ENCODE measurements at regions not wholly inside any gene's neighbourhood (a gene's known extent, or its start where the extent isn't known, plus 50 kb on each side); places are given as distances from the start of the nearest gene placed in this dataset.

DNA sequence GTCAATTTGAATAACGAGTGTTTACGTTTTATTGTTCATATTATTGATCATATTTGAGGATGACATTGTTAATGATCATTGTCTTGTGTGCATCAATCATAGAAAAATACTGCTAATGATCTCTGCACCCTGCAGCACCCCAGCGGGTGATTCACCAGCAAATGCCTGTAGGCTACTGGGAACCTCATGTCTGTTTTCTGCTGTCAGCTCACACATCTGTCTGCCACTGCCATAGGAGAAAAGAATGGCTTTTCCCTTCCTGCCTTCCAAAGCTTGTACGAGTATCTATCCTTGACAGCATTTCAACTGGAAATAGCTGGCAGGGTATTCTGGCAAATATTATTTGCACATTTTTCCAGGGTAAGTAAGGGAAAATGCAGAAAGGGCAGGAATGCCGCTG is 272.1 kb upstream of the TRAM1L1 start:
- no peak for DNase-seq (ENCODE audit: low read depth)
- TF ChIP-seq, protein P1, sequence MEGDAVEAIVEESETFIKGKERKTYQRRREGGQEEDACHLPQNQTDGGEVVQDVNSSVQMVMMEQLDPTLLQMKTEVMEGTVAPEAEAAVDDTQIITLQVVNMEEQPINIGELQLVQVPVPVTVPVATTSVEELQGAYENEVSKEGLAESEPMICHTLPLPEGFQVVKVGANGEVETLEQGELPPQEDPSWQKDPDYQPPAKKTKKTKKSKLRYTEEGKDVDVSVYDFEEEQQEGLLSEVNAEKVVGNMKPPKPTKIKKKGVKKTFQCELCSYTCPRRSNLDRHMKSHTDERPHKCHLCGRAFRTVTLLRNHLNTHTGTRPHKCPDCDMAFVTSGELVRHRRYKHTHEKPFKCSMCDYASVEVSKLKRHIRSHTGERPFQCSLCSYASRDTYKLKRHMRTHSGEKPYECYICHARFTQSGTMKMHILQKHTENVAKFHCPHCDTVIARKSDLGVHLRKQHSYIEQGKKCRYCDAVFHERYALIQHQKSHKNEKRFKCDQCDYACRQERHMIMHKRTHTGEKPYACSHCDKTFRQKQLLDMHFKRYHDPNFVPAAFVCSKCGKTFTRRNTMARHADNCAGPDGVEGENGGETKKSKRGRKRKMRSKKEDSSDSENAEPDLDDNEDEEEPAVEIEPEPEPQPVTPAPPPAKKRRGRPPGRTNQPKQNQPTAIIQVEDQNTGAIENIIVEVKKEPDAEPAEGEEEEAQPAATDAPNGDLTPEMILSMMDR (conservative IDR thresholded peaks at IDR 0.05; ENCODE audit: low read length) = no peak
- no peak overlapping the region for H3K4me3 ChIP-seq (ENCODE audit: low read length)

DNA sequence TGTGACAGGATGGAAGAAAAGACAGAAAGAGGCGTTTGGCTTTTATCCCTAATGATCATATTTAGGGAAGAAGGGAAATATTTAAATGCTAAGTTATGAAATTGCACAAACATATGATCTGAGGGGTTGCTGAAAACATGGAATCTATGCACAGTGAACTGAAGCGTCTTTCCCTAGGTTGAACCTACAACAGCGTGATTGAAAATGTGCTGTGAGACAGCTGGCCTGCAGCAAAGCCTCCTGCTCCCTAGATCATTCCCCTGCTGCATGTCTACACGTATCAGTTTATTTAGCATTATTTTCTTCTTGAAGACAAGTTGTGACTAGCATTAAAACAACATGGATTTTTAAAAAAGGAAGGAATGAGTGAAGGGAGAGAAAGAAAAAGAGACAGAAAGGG is 272.5 kb upstream of the TRAM1L1 start:
- DNase-seq (ENCODE audit: low read depth) = no peak
- TF ChIP-seq, protein P1 (conservative IDR thresholded peaks at IDR 0.05; ENCODE audit: low read length) = no peak

DNA sequence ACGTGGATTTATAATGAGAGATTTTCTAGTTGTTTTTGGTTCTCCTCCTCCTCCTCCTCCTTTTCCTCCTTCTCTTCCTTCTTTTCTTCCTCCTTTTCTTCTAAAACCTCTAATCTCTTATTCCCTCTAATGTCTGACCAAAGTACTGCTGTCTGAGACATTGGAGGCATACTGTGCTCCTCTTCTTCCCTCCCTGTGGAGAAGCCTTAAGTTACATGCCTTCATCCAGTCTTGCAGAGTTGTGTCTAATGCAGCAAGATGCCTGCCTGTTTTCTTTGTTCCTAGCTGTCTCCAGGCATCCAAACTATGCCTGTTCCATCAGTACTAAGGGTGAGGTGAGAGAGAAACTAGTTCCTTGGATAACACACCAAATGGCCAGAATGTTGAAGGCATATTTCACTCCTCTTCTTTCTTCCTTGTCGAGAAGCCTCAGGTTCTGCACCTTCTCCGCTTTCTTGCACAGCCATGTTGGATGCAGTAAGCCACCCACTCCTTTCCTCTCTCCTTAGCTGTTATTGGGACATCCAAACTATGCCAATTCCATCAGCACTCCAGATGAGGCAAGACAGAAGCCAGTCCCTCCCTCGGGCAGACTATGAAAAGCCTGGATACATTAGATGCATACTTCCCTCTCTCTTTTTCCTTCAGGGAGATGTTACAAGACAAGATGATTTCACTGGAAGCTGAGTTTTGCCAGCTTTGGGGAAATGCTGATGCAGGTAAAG is 285.7 kb upstream of the TRAM1L1 start:
- DNase-seq (ENCODE audit: low read depth) = no peak
- TF ChIP-seq, protein P1 (conservative IDR thresholded peaks at IDR 0.05; ENCODE audit: low read length) = no peak
- H3K4me3 ChIP-seq (ENCODE audit: low read length) = no peak overlapping the region

More for the DNA sequence above, 272.5 kb upstream of the TRAM1L1 start:
- no peak overlapping the region for H3K4me3 ChIP-seq (ENCODE audit: low read length)

DNA sequence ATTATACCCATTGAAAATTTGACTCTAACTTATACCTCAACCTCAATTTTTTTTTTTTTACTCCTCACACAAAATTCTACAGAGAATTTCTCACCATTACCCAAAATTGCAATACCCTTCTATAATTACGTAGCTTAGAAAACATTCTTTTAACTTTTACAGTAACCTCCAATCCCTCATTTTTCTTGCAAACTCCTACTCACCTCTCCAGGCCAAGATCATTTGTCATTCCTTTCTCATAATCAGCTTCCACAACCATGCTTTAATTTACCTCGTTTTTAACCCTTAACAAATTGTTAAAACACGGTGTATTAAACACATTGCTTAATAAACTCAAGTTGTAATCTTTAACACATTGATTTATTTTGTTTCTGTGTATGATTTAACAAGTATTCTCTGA is 289.7 kb upstream of the TRAM1L1 start:
- TF ChIP-seq, protein P1 (conservative IDR thresholded peaks at IDR 0.05; ENCODE audit: low read length) = no peak
- no peak for DNase-seq (ENCODE audit: low read depth)
- no peak overlapping the region for H3K4me3 ChIP-seq (ENCODE audit: low read length)

DNA sequence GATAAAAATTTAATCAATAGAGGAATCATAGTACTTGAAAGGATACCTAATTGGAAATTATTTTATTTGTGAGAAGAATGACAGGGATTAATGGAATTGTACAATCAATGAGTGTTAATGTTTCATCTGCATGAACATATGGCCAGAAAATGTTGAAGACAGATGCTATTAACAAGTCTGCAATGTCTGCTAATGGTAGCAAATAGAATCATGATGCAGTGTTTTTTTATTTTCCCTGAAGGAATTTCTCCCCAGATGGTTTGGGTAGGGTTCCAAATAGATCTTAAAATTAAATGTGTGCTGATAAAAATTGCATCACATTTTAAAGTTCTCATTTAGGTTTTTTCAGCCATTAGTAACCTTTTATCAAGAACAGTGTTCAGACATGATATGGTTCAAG is 291.3 kb upstream of the TRAM1L1 start:
- no peak for DNase-seq (ENCODE audit: low read depth)
- no peak overlapping the region for H3K4me3 ChIP-seq (ENCODE audit: low read length)
- TF ChIP-seq, protein P1 (conservative IDR thresholded peaks at IDR 0.05; ENCODE audit: low read length) = no peak

DNA sequence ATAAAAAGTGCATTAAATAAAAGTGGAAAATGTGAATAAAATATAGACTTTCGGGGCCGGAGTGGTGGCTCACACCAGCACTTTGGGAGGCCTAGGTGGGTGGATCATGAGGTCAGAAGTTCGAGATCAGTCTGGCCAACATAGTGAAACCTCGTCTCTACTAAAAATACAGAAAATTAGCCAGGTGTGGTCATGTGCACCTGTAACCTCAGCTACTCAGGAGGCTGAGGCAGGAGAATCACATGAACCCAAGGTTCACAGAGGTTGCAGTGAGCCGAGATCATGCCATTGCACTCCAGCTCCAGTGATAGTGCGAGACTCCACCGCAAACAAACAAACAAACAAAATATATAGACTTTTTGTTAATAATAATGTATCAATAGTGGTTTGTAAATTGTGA is 293.6 kb upstream of the TRAM1L1 start:
- no peak overlapping the region for H3K4me3 ChIP-seq (ENCODE audit: low read length)
- TF ChIP-seq, protein P1 (conservative IDR thresholded peaks at IDR 0.05; ENCODE audit: low read length) = no peak
- DNase-seq (ENCODE audit: low read depth) = no peak

DNA sequence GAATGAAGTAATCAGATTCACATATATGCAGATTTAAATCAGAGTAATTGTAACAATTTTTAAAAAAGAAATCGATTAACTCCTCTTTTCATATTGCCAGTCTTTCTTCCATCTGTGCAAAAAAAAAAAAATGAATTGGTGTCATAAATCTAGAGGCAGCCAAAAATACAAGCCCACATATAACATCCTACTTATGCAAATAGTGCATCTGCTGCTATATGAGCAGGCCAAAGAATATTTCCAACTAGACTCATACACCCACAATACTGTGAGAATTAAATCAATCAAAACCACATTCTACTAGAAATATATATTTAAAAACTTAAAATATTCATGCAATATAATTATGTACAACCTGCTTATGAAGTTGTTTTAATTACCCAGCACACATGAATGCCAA is 298.1 kb upstream of the TRAM1L1 start:
- TF ChIP-seq, protein P1 (conservative IDR thresholded peaks at IDR 0.05; ENCODE audit: low read length) = no peak
- DNase-seq (ENCODE audit: low read depth) = no peak

More for the DNA sequence above, 298.1 kb upstream of the TRAM1L1 start:
- no peak overlapping the region for H3K4me3 ChIP-seq (ENCODE audit: low read length)
